Brain pericyte (primary cell): ENCODE measurements at regions not wholly inside any gene's neighbourhood (a gene's known extent, or its start where the extent isn't known, plus 50 kb on each side); places are given as distances from the start of the nearest gene placed in this dataset.
"Not testable (repeated sequence)": the region's sequence is repeated elsewhere in the genome, so short reads cannot be mapped to it uniquely, and the experiment has no call there.

Source experiments
- DNase-seq: peaks from one replicate; pipeline ENCODE4 v3.0.0-alpha.2; 2012; ENCODE audit warnings: low read depth, low spot score

- DNase-seq: no peak
Observed at GRCh38 chr3:94799420-94800060, 736.7 kb downstream of the NSUN3 start.

GRCh38 chr3:94811836-94812235, 749.0 kb downstream of the NSUN3 start:
- no peak for DNase-seq

GRCh38 chr3:94821241-94821640, 758.4 kb downstream of the NSUN3 start:
- no peak for DNase-seq

- DNase-seq: no peak
Observed at GRCh38 chr3:94822298-94822697, 759.4 kb downstream of the NSUN3 start.

- not testable (repeated sequence) for DNase-seq
Observed at GRCh38 chr3:94846251-94846650, 783.4 kb downstream of the NSUN3 start.

- no peak for DNase-seq
Observed at GRCh38 chr3:94862703-94863102, 799.8 kb downstream of the NSUN3 start.

GRCh38 chr3:94869059-94869547, 806.2 kb downstream of the NSUN3 start:
- no peak for DNase-seq

GRCh38 chr3:94873751-94874150, 810.9 kb downstream of the NSUN3 start:
- no peak for DNase-seq

- DNase-seq: no peak
Observed at GRCh38 chr3:94875149-94875548, 812.3 kb downstream of the NSUN3 start.

GRCh38 chr3:94887065-94887464, 824.2 kb downstream of the NSUN3 start:
- DNase-seq: no peak

GRCh38 chr3:94896994-94897393, 834.1 kb downstream of the NSUN3 start:
- DNase-seq: no peak

- no peak for DNase-seq
Observed at GRCh38 chr3:94904156-94904674, 841.4 kb downstream of the NSUN3 start.

GRCh38 chr3:94909726-94910125, 846.9 kb downstream of the NSUN3 start:
- DNase-seq: no peak

GRCh38 chr3:94912656-94913055, 849.8 kb downstream of the NSUN3 start:
- no peak for DNase-seq

- no peak for DNase-seq
Observed at GRCh38 chr3:94927175-94927574, 864.3 kb downstream of the NSUN3 start.

- peak; percentile 15 for DNase-seq
Observed at GRCh38 chr3:94928921-94929320, 866.1 kb downstream of the NSUN3 start.

GRCh38 chr3:94935738-94936580, 873.1 kb downstream of the NSUN3 start:
- no peak for DNase-seq

- no peak for DNase-seq
Observed at GRCh38 chr3:94937980-94938379, 875.1 kb downstream of the NSUN3 start.

GRCh38 chr3:94946683-94947082, 883.8 kb downstream of the NSUN3 start:
- no peak for DNase-seq

- no peak for DNase-seq
Observed at GRCh38 chr3:94961423-94962100, 898.7 kb downstream of the NSUN3 start.

GRCh38 chr3:94965867-94966475, 903.1 kb downstream of the NSUN3 start:
- DNase-seq: no peak

- no peak for DNase-seq
Observed at GRCh38 chr3:94967196-94967595, 904.3 kb downstream of the NSUN3 start.
